GM21526 (cell line): ENCODE measurements at regions not wholly inside any gene's neighbourhood (a gene's known extent, or its start where the extent isn't known, plus 50 kb on each side); places are given as distances from the start of the nearest gene placed in this dataset.

ENCODE experiments used
- ATAC-seq: cut with Tn5 transposase; IDR thresholded peaks from one replicate; pipeline ENCODE4 v1.9.1; 2021; ENCODE audit warnings: moderate library complexity; ENCODE audit not compliant: unreplicated experiment, low FRiP score

DNA sequence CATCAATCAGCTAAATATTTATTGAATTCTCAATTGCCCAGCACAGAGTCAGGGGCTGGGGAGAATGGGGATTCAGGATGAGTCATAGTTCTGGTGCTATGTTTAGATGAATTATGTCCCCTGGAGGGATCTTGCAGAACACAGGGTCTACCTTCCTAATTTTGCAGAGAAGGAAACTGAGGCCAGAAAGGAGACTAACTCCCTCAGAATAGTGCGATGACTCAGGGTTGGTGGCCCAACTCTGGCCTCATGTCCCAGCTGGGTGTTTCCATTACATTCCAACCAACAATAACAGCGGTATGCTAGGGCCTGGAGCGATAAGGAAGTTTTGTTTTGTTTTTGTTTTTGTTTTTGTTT lies 270.9 kb downstream of the TLE3 start:
- no peak for ATAC-seq

DNA sequence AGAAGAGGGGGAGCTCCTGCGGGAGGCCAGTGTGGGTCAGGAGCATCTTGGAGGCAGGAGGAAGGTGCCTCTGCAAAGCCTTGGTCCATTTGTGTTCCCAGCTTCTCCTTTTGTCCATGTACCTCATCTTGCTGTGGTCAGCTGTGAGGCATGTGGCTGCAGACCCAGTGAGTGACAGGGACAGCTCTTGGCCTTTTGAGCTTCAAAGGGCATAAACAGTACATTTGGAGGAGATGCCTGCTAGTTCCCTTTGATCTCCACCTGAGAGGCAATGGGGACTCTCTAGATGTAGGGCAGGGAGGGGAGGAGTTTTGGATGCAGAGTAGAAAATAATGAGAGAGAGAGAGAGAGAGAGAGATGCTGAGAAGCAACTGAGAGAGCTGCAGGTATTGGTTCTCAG lies 270.0 kb downstream of the TLE3 start:
- no peak for ATAC-seq

DNA sequence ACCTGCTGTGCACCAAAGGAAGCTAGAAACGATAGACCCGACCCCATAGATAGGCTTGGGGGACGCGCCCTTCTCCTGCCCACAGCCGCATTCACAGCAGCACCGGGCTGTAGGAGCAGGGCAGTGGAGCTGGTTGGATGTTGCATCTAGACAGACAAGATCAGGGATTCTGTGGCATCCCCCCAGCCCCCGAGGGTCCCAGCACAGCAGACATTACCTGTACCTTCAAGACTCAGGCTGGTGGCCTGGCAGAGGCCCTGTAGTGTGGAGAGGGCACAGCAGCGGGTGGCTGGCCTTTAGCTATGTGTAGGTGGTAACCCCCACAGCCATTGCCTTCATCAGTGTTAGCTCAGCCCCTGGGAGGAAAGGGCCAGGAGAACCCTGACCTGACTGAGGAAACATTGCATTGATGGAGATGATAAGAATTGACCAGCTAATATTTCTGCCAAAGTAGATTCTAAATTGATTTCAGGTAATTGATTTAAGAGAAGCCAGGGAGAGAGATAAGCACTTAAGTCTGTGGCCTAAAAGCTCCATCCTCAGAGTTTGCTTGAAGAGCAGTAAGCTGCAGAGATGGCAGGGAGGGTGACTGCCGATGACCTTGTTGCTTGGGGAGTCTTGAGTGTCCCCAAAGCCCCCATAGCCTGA lies 269.4 kb downstream of the TLE3 start:
- ATAC-seq: no peak

DNA sequence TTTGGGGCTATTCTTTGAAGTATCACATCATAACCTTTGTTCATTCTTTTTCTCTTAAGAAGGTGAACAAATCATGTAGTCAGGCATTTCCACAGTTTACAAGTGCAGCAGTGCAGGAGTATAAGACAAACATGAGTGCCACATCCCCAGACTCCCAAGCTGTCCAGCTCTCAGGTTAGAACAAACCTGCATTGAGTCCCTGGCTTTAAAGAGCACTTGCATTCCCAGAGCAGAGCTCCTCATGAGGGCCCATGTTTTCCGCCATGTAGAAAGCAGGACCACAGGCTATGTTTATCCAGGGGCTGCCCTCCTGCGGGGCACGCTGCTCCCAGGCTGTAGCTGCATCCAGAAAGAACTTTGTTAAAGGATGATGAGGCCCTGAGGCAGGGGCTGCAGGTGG lies 267.7 kb downstream of the TLE3 start:
- no peak for ATAC-seq

DNA sequence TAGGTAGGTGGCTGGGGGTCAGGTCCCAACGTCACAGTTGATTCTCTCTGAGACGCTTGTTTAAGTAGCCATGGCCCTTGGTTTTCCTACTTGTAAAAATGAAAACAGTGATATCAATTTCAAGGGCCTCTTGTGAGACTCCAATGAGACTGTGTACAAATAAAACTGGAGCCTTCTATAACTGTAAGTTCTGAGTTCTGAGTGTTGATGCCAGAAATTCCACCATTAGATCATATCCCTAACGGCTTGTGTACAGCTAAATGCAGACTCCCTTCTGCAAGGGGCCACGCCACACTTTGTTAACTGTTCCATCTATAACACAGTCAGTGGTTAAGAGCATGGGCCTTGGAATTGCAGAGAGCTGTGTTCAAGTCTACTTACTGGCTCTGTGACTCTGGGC lies 267.3 kb downstream of the TLE3 start:
- ATAC-seq: no peak

DNA sequence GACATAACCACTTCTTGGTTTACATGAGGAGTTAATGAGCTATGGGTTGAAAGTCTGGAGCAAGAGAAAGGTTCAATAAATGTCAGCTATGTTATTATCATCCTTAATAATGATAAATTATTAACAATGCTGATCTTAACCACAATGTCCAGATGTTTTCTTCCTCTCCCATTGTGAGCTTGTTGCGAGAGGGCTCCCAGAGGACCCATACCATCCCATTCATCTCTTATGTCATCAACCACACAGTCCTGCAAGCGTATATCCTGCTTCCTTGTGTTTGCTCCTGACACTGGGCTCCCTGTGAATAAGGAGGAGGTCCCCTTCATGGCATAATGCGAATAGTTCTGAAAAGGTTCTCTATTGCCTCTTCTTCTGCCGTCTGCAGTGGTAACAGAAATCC lies 266.8 kb downstream of the TLE3 start:
- ATAC-seq: no peak

DNA sequence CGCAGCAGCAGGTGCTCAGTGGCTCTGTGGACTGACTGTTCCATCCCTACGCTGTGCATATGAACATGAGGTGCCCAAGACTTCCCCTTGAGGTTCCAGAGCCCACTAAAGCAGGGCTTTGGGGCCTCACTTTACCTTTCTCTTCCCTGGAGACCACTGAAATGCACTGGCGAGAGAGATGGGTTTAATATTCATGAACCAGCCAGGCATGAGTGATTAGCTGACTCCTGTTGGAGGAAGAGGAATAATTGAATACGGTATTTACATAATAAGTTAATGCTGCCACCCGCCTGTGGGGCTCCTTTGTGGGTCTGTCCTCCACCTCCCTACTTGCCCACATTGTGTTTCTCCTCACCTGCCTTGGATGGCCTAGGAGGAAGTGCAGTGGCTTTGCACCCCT lies 263.4 kb downstream of the TLE3 start:
- ATAC-seq: no peak

DNA sequence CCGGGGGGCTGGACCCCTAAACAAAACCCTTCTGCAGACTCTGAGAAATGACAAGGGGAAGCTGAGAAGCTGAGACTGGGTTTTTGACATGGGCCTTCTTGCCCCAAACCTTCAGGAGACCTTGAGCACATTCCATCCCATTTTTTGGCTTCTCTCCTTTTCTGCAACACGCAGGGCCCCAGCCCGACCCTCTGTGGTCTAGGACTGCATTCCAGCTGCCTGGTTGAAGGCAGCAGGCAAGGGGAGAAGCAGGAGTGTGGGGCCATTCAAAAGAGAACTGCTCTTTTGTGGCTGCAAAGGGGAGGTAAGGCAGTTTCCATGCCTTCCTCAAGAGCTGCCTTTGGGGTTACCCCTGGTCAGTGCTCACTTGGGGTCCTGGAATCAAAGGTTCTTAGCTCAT lies 263.0 kb downstream of the TLE3 start:
- no peak for ATAC-seq

DNA sequence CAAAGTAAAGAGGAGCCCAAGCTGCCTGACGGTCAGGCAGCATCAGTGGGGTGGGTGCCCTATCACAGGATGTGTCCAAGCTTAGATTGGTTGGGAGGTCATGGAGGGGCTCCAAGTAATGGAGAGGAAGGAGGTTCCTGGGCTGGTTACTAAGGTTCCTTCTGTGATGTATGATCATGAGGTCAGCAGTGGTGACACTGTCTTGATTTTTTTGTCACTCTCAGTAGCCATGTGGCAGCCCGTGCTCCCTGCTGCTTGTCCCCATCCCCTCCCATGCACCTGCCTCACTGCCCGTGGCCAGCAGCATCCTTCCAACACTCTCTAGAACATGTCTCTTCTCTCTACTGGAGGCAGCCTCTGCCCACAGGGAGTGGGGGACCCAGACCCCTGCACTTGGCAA lies 261.7 kb downstream of the TLE3 start:
- ATAC-seq: no peak

DNA sequence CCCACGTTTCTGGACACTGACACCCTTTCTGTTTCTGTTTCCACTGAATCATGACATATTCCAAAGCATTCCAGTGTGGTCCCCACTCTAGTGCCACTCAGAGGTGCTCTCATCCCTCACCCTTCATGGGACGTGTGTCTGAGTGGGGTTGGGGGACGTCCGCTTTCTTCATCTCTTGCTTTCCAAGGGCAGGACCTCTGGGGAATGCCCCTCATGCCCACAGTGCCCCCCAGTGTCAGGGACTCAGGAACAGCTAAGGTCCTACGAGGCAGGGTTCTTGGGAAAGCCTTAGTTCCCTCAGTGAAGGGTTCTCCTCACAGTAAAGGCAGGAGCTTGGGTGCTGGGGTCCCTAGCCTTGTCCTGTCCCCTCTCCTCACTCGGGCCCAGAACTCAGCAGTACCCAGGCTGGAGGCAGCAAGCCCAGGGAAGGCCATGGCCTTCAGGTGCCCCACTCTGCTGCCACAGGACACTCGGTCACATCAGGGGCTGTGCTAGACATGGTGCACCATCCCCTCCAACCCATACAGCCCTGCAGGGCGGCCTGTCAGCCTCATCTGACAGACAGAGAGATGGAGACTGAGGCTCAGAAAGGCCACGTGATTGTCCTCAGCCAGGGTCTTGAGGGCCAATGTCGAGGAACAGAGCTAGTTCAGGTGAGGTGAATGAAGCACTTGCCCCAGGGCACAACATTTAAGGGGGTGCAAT lies 261.0 kb downstream of the TLE3 start:
- ATAC-seq: no peak

DNA sequence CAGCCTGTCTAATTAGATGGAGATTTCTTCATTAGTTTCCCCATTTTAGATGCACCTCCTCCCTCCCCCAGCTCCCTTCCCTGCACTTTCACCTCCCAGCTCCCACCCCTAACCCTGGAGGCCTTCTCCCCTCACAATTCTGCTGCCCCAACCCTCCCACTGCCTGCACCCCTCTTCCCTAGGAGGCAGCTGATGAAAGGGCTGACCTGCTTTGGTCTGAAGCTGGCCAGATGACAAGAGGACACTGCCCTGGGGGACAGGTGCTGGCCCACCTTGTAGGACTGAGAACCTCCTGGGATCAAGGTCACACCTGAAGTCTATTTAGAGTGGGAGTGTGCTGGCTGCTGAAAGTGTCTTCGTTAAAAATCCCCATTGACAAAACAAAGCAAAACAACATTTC lies 259.4 kb downstream of the TLE3 start:
- ATAC-seq: no peak

DNA sequence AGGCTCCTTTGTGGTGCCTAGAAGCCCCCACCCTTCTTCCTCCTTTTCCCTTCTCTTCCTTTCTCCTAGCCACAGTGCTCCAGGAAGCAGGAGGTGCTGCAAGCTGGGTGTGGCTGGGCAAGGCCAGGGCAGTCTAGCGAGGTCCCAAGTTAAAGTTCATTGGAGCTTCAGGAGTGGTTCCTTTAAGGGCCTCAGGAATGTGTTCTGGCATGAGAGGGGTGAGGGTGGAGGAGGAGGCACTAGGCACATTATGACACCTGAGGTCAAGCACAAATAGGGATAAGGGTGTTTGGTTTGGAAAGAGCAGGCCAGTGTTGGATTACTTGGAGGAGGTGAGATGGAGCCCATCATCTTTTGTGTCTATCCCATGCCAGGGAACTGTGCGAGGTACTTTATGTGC lies 258.7 kb downstream of the TLE3 start:
- ATAC-seq: no peak

DNA sequence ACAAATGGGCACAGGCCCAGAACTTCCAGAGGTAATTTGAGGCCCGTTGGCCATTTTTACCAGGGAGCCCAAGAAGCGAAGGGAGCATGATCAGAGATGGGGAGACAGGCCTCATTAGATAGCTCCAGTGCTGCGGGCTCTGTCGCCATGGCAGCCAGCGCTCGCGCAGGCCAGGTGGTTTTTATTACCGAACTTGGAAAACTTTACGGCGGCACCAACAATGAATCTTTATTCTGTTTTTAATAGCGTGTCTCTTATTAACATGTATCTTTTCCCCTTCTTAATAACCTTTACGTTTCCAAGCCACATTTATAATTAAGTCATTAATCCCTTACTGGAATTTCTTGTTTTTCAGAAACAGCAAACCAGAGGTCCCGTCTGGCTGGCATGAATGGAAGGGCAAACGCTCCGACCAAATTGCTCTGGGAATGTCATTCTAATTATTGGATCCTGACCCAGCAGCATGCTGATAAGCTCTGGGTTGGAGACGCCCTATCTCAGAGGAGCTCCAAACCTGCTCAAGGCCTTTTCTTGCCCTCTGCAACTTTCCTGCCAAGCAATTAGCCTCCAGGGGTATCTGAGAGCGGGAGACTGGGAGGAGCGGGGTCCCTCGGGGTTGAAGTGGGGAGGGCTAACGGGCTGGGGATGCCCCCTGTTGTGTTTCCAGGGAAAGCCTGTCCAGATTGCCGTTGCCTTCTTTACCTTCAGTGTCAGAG lies 256.4 kb downstream of the TLE3 start:
- no peak for ATAC-seq

DNA sequence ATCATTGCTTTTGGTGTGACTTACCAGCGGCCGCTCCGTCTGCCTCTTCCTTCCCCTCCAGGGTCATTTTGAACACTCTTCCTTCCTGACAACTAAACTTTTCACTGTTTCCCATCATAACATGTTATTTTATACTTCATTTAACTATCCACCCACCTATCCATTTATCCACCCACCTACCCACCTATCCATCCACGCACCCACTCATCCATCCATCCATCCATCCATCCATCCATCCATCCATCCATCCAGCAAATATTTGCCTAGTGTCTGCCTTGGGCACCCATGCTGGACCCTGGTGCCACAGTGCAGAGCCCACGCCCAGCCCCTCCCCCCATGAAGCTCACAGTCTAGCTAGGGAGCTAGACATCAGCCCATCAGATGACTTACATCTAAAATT lies 254.9 kb downstream of the TLE3 start:
- ATAC-seq: no peak

DNA sequence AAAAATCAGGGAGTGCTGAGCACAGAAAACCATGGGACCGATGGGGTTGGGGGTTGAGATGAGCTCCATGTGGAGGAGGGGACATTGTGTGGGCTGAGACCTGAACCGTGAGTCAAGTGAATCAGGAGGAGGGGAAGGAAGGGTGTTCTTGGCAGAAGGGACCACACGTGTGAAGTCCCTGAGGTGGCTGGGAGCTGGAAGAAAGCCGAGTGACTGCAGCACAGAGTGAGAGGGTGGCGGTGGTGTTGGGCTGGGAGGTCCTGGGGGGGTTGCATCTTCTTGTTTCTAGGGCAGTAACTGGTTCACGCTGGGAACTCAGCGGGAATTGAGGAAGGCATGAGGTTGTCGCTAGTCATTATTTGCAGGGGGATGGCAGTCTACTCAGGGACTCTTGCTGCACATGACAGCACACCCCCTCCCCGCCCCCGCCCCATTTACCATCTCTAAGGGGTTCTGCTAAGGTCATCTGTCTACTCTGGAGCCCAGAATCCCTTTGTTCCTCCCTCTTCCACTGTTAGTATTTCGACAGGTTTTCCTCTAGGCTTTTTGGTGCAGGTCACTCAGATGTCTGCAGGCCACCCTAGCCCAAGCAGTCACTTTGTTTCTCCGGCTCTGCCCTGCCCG lies 254.3 kb downstream of the TLE3 start:
- no peak for ATAC-seq

DNA sequence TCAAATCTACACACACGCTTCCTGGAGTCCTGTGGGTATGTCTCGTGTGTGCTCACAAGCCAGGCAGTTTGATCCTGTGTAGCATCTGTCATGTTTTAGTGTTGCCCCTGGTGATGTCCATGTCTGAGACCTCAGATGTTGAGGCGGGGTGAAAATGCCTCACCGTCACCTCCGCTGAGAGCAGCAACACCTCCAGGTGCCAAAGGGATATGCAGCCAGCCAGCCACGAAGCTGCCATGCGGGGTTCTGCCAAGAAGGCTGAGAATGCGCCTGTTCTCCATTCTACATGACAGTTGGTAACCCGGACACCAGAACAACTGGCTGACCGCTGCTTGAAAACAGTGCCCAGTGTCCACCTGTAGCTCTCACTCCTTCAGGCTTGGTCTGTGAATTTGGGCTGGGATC lies 253.8 kb downstream of the TLE3 start:
- ATAC-seq: no peak

DNA sequence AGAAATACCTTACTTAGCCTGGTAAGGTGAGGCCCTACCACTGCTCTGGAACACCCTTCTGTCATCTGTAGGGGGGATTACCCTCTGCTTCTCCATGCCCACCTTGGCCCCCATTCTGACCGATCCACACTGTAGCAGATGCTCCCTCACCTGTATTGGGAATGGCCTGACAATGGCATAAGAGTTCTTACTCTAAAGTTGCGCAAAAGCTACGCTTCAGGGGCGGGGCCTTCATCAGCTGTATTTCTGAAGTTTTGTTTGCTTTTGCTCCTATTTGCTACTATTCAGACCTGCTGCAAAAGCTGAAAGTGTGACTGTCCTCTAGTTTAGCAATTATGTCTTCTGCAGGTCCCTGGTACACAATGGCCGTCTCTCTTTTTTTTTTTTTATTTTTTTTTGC lies 252.6 kb downstream of the TLE3 start:
- no peak for ATAC-seq

DNA sequence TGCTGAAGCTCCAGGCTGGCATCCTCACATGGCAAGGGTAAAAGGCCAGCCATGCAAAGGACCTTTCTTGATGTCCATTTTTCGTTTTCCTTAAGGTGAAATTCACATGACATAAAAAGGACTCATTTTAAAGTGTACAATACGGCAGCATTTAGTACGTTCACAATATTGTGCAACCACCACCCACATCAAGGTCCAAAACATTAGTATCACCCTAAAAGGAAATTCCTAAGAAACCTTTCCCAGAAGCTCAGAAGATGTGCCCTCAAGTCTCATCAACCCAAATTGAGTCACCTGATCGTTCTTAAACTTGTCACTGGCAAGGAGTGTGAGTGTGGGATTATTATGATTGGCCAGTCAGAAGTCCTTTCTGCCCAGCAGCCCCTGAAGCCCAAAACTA lies 250.1 kb downstream of the TLE3 start:
- ATAC-seq: no peak

DNA sequence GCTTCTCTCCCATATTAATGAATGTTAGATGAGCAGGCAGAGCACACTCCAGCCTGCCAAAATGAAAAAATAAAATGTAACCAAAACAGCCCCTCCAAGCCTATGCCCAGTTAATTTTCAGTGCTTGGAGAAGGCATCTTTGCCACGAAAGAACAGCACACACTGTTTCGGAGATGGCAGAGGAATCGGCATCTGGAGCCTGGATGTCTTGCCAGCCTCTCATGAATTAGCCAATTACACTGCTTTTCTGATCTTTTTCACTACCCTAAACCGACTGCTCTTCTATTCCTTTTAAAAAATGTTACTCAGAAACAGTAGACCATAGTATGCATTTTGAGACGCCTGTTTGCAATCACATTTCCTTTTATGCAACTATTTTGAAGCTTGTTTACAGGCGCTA lies 249.6 kb downstream of the TLE3 start:
- no peak for ATAC-seq

DNA sequence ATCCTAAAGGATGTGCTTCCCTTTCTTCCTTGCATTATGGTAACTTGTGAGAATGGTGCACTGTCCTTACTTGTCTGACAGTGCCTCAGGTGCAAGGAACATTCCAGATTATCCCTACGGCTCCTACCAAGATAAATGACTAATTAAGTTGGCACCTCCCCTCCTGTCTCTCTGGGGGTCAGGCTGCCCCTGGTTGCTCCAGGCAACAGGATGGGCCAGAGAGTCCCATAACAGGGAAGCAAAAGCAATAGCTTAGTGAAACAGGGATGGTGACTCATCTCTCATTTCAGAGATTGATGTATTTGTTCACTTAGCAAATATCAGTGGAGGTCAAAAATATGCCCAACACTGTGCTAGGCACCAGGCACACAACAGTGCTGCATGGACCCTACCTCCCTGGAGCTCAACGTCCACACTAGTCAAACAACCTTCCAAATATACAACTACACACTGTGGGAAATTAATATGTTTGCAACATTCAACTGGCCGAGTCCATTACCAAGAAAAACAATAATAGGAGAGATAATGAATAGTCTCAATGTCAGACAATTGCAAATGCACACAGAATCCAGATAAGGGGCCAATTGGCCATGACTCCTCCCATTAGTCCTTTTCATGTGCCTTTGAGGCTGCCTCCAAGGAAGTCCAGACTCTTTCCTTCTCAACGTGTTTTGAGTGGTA lies 249.0 kb downstream of the TLE3 start:
- no peak for ATAC-seq

DNA sequence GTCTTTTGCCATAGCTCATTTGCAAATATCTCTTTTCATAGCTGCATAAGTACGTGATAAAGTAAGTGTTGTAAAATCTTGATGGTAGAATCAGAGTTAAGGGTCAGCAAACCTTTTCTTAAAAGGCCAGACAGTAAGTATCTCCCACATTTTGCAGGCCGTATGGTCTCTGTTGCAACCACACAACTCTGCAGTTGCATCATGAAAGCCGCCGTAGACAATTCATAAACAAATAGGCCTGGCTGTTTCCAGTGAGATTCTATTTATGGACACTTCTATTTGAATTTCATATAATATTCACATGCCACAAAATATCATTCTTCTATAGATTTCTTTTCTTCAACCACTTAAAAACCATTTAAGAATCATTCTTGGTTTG lies 248.5 kb downstream of the TLE3 start:
- ATAC-seq: no peak
